GM23338 (cell line): ENCODE measurements at regions not wholly inside any gene's neighbourhood (a gene's known extent, or its start where the extent isn't known, plus 50 kb on each side); places are given as distances from the start of the nearest gene placed in this dataset.

ENCODE experiments used
- CREB1 ChIP-seq: fragments of 250-450 bp; sonication (Bioruptor Pico); IDR thresholded peaks from 2 replicates; pipeline ENCODE4 v1.5.0; 2020; ENCODE audit warnings: low read depth, mild to moderate bottlenecking, moderate library complexity
- CTCF ChIP-seq, 2 experiments: fragments of 200-600 bp in 1 of 2; sonication (generic) in 1 of 2; conservative IDR thresholded peaks; 2 replicates each; pipeline versions ENCODE4 v1.5.1 to v1.6.1; 2016 to 2017; ENCODE audit warnings: antibody characterized with exemption in 2 of 2, low read depth in 2 of 2, mild to moderate bottlenecking in 2 of 2, moderate library complexity in 1 of 2
- EZH2 ChIP-seq: fragments of 200-600 bp; sonication (generic); IDR thresholded peaks from one replicate; pipeline ENCODE4 v1.8.0; 2017; ENCODE audit warnings: antibody characterized with exemption, mild to moderate bottlenecking, low read depth; ENCODE audit not compliant: unreplicated experiment
- EZH2phosphoT487 ChIP-seq: fragments of 200-600 bp; sonication (generic); IDR thresholded peaks from one replicate; pipeline ENCODE4 v1.8.1; 2018; ENCODE audit warnings: antibody characterized with exemption; ENCODE audit not compliant: unreplicated experiment
- NANOG ChIP-seq: IDR thresholded peaks from 2 replicates; pipeline ENCODE4 v1.6.1; 2016; ENCODE audit warnings: antibody characterized with exemption, borderline replicate concordance
- POLR2AphosphoS5 ChIP-seq: IDR thresholded peaks from 2 replicates; pipeline ENCODE4 v1.6.1; 2016; ENCODE audit warnings: antibody characterized with exemption, low read depth
- REST ChIP-seq: IDR thresholded peaks from one replicate; pipeline ENCODE4 v1.6.1; 2018; ENCODE audit warnings: antibody characterized with exemption; ENCODE audit not compliant: unreplicated experiment
- STAT1 ChIP-seq: IDR thresholded peaks from one replicate; pipeline ENCODE4 v1.6.1; 2016; ENCODE audit warnings: antibody characterized with exemption; ENCODE audit not compliant: unreplicated experiment
- ZNF331 ChIP-seq: fragments of 250-450 bp; sonication (Bioruptor Pico); IDR thresholded peaks from 2 replicates; pipeline ENCODE4 v1.5.0; 2020; ENCODE audit warnings: low read depth, mild to moderate bottlenecking, moderate library complexity
- ZNF462 ChIP-seq: fragments of 250-450 bp; sonication (Bioruptor Pico); IDR thresholded peaks from 2 replicates; pipeline ENCODE4 v1.5.0; 2020; ENCODE audit warnings: mild to moderate bottlenecking, moderate library complexity
- TF ChIP-seq, protein P1 (sequence below): IDR thresholded peaks from 2 replicates; pipeline ENCODE4 v1.6.1; 2016; ENCODE audit warnings: antibody characterized with exemption

DNA sequence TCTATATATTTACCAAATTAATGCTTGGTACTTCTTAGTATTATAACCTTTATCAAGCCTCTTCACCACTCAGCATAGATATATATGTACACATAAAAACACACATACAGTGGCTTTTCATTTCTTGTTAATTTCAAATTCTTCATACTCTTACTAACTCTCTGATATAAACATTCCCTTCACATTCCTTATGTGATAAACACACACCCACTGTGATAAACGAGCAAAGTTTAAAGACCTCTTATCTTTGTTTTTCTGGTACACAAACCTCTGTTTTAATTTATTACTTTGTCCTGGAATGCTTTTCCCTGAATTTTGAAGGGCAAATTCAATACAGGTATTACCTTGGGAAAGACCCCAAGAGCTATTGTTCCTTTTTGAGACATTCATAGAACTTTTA lies 379.1 kb upstream of the TMPRSS15 start:
- TF ChIP-seq CTCF (conservative IDR thresholded peaks at IDR 0.05; ENCODE audit: low read depth in 2 of 2) (no peak), CREB1 (no peak), POLR2AphosphoS5 (no peak), EZH2 (no peak), EZH2phosphoT487 (no peak), STAT1 (no peak), ZNF462 (CRISPR knock-in tag) (no peak), REST (no peak), ZNF331 (CRISPR knock-in tag) (no peak), NANOG (no peak)
- TF ChIP-seq, protein P1, sequence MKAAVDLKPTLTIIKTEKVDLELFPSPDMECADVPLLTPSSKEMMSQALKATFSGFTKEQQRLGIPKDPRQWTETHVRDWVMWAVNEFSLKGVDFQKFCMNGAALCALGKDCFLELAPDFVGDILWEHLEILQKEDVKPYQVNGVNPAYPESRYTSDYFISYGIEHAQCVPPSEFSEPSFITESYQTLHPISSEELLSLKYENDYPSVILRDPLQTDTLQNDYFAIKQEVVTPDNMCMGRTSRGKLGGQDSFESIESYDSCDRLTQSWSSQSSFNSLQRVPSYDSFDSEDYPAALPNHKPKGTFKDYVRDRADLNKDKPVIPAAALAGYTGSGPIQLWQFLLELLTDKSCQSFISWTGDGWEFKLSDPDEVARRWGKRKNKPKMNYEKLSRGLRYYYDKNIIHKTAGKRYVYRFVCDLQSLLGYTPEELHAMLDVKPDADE, result no peak
